Panc1 (cell line): ENCODE measurements at regions not wholly inside any gene's neighbourhood (a gene's known extent, or its start where the extent isn't known, plus 50 kb on each side); places are given as distances from the start of the nearest gene placed in this dataset.
"Not testable (repeated sequence)": the region's sequence is repeated elsewhere in the genome, so short reads cannot be mapped to it uniquely, and the experiment has no call there.

Source experiments
- ATAC-seq: fragments of 200-7000 bp; cut with Tn5 transposase; 2 replicates; pipeline ENCODE4 v1.9.1; 2020; ENCODE audit warnings: mild to moderate bottlenecking, moderate library complexity
- BruUV-seq: library from RNA; stranded (reverse); fragments of 400-500 nt; replicated peaks from 2 replicates; lab custom pipeline; 2021; lab: Mats Ljungman, UMichigan
- CTCF ChIA-PET: fragments of 300-600 bp; sonication (Branson Sonifier 250); formaldehyde crosslinking; loops from one replicate; lab custom pipeline; 2022; ENCODE audit warnings: antibody characterized with exemption; lab: Charles Lee
- POLR2A ChIA-PET: fragments of 300-600 bp; sonication (Branson Sonifier 250); formaldehyde crosslinking; loops from one replicate; lab custom pipeline; 2022; ENCODE audit warnings: antibody characterized with exemption; lab: Charles Lee
- DNase-seq: peaks from one replicate; pipeline ENCODE4 v3.0.0-alpha.2; 2010; ENCODE audit warnings: low read depth, low spot score
- H3K27ac ChIP-seq: 2 replicates; pipeline ENCODE4 v1.5.1; 2011; ENCODE audit warnings: mild to moderate bottlenecking, low read length, inconsistent platforms
- H3K27me3 ChIP-seq: fragments of 200-500 bp; sonication (Bioruptor generic); 2 replicates; pipeline ENCODE4 v1.6.0; 2014; ENCODE audit warnings: low read length, inconsistent platforms; ENCODE audit not compliant: control insufficient read depth, insufficient read depth
- H3K36me3 ChIP-seq: fragments of 200-500 bp; sonication (Bioruptor generic); 2 replicates; pipeline ENCODE4 v1.5.1; 2014; ENCODE audit warnings: inconsistent platforms, mild to moderate bottlenecking, low read length, moderate library complexity; ENCODE audit not compliant: control insufficient read depth, insufficient read depth
- H3K4me1 ChIP-seq: 2 replicates; pipeline ENCODE4 v1.5.1; 2011; ENCODE audit warnings: inconsistent platforms, mild to moderate bottlenecking, low read length, moderate library complexity; ENCODE audit not compliant: control insufficient read depth, insufficient read depth
- H3K4me3 ChIP-seq, 2 experiments: 2 replicates each; pipeline ENCODE4 v1.5.1; 2011 to 2012; ENCODE audit warnings: low read depth in 2 of 2, low read length in 2 of 2, mild to moderate bottlenecking in 2 of 2, inconsistent platforms in 1 of 2, moderate library complexity in 1 of 2
- H3K9me3 ChIP-seq: fragments of 200-500 bp; sonication (Bioruptor generic); 2 replicates; pipeline ENCODE4 v1.5.1; 2014; ENCODE audit warnings: low read depth, mild to moderate bottlenecking, inconsistent platforms, low read length, moderate library complexity; ENCODE audit not compliant: control insufficient read depth, insufficient read depth
- SIN3A ChIP-seq: IDR thresholded peaks from 2 replicates; pipeline ENCODE4 v1.6.1; 2012; ENCODE audit warnings: low read depth, mild to moderate bottlenecking, low read length, moderate library complexity, borderline replicate concordance; ENCODE audit not compliant: insufficient read depth
- TCF7L2 ChIP-seq: IDR thresholded peaks from 2 replicates; pipeline ENCODE4 v1.6.1; 2011; ENCODE audit warnings: mild to moderate bottlenecking, low read depth, low read length, inconsistent platforms
- in situ Hi-C: cut with HindIII; loops from 2 replicates; pipeline ENCODE4 v1.10.0; 2016; ENCODE audit warnings: low sequenced_read_pairs, low pct_unique_long_range_greater_than_20kb
- intact Hi-C: fragments of 100-400 bp; cut with micrococcal nuclease; formaldehyde crosslinking; loops from one replicate; pipeline ENCODE4 v1.10.0; 2022; ENCODE audit not compliant: unreplicated experiment
- TF ChIP-seq, protein P1 (sequence below): fragments of 450-650 bp; IDR thresholded peaks from 2 replicates; pipeline ENCODE4 v1.5.1; 2017; ENCODE audit warnings: mild to moderate bottlenecking
- TF ChIP-seq, protein P2 (sequence below), 2 experiments: IDR thresholded peaks; 2 replicates each; pipeline ENCODE4 v1.6.1; 2011 to 2012; ENCODE audit warnings: low read depth in 2 of 2, control low read depth in 1 of 2, low read length in 1 of 2, mild to moderate bottlenecking in 1 of 2, moderate library complexity in 1 of 2; ENCODE audit not compliant: insufficient read depth in 1 of 2

DNA sequence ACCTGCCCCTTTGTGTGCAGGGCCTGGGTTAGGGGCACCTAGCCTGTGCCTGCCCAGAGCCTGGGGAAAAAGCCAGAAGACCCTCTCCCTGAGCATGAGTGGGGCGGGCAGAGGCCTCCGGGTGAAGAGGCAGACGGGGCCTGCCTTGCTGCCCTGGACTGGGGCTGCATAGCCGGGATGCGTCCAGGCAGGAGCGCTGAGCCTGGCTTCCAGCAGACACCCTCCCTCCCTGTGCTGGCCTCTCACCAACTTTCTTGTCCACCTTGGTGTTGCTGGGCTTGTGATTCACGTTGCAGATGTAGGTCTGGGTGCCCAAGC is 216.1 kb downstream of the TMEM121 start:
- in situ Hi-C loops, result no loop called here
- intact Hi-C loops, result no loop called here
- POLR2A ChIA-PET, result no interaction called here
- DNase-seq (no peak), ATAC-seq (no peak)
- Histone ChIP-seq H3K9me3 (no peaks in the 10 kb centered on the region), H3K4me3 (no peak overlapping the region), H3K4me1 (no peaks in the 10 kb centered on the region), H3K27ac (no peak overlapping the region), H3K27me3 (no peaks in the 10 kb centered on the region), H3K36me3 (no peaks in the 10 kb centered on the region)
- no TSS peak for BruUV-seq
- TF ChIP-seq TCF7L2, result no peak
- TF ChIP-seq, protein P1, sequence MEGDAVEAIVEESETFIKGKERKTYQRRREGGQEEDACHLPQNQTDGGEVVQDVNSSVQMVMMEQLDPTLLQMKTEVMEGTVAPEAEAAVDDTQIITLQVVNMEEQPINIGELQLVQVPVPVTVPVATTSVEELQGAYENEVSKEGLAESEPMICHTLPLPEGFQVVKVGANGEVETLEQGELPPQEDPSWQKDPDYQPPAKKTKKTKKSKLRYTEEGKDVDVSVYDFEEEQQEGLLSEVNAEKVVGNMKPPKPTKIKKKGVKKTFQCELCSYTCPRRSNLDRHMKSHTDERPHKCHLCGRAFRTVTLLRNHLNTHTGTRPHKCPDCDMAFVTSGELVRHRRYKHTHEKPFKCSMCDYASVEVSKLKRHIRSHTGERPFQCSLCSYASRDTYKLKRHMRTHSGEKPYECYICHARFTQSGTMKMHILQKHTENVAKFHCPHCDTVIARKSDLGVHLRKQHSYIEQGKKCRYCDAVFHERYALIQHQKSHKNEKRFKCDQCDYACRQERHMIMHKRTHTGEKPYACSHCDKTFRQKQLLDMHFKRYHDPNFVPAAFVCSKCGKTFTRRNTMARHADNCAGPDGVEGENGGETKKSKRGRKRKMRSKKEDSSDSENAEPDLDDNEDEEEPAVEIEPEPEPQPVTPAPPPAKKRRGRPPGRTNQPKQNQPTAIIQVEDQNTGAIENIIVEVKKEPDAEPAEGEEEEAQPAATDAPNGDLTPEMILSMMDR, result no peak
- CTCF ChIA-PET, result no interaction called here

DNA sequence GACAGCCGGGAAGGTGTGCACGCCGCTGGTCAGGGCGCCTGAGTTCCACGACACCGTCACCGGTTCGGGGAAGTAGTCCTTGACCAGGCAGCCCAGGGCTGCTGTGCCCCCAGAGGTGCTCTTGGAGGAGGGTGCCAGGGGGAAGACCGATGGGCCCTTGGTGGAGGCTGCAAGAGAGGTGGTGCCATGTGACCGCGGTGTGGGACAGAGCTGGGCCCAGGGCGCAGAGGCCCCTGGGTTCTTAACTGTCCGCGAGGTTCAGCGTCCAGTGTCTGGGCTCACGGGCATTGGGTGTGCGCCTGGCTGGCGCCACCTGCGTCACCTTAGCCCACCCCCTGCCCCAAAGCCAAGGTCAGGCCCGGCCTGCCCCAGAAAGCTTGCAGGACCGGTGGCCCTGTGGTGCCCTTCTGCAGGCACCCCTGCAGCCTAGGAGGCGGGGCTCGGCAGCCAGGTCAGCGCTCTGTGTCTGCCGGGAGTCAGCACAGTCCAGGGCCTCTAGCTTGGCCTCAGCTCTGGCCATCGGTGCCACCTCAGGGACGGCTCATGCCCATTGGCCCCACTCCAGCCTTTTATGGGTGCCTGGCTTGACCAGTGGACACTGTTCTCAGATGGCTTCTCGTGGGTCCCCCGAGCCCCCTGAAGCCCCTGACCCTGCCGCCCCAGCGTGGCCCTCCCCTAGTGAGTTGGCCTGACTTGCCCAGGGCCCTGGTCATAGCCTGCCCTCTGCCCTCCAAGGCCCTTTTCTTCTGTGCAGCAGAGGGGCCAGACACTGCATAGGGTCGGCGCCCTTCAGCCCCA is 216.7 kb downstream of the TMEM121 start:
- peak; percentile 69 for ATAC-seq
- in situ Hi-C loops, BruUV-seq, H3K27me3 ChIP-seq, H3K9me3 ChIP-seq, H3K27ac ChIP-seq, H3K4me1 ChIP-seq, DNase-seq, intact Hi-C loops, CTCF ChIA-PET, H3K4me3 ChIP-seq, POLR2A ChIA-PET, H3K36me3 ChIP-seq: not testable (repeated sequence)

DNA sequence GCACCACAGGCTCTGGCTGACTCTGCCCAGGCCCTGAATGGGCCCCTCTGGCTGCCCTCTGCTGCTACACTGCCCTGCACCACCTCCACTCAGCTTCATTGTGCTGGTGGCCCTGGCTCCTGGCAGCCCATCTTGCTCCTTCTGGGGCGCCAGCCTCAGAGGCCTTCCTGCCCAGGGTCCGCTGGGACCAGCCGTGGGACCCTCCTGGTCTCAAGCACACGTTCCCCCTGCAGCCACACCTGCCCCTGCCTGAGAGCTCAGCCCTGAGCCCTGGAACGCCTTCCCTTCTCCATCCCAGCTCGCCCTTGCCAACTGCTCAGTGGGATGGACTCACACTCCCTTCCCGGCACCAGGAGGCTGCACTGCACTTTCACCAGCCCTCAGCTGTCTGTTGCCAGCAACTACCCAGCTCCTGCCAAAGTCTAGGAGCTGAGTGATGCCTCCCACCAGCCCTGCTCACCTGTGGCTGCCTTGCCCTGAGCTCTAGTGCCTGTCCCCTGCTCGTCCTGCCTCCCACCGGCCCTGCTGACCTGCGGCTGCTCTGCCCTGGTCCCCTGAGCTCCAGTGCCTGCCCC is 217.9 kb downstream of the TMEM121 start:
- H3K9me3 ChIP-seq, CTCF ChIA-PET, H3K4me1 ChIP-seq, in situ Hi-C loops, BruUV-seq, DNase-seq, H3K27me3 ChIP-seq, H3K27ac ChIP-seq, intact Hi-C loops, H3K4me3 ChIP-seq, POLR2A ChIA-PET, H3K36me3 ChIP-seq: not testable (repeated sequence)
- ATAC-seq, result peak; percentile 57; the same call in 1 of the 2 replicates

DNA sequence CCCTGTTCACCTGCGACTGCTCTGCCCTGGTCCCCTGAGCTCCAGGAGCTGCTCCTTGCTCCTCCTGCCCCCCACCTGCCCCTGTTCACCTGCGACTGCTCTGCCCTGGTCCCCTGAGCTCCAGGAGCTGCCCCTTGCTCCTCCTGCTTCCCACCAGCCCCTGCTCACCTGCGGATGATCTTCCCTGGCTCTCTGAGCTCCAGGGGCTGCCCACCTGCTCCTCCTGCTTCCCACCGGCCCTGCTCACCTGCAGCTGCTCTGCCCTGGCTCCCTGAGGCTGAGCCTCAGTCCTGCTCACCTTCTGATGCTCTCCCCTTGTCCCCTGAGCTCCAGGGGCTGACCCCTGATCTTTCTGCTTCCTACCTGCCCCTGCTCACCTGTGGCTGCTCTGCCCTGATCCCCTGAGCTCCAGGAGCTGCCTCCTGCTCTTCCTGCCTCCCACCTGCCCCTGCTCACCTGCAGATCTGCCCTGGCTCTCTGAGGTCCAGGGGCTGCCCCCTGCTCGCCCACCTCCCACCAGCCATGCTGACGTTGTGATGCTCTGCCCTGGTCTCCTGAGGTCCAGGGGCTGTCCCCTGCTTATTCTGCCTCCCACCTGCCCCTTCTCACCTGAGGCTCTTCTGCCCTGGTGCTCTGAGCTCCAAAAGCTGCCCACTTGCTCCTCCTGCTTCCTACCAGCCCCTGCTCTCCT is 219.2 kb downstream of the TMEM121 start:
- DNase-seq (no peak), ATAC-seq (no peak)
- Histone ChIP-seq H3K4me3 (no peak overlapping the region), H3K27ac (no peak overlapping the region), H3K4me1 (no peaks in the 10 kb centered on the region), H3K36me3 (no peaks in the 10 kb centered on the region), H3K9me3 (no peaks in the 10 kb centered on the region), H3K27me3 (no peaks in the 10 kb centered on the region)
- in situ Hi-C loops, result no loop called here
- intact Hi-C loops, result no loop called here
- ChIA-PET POLR2A (no interaction called here), CTCF (no interaction called here)
- TF ChIP-seq TCF7L2 (no peak), SIN3A (no peak)
- TF ChIP-seq, protein P1, result no peak
- TF ChIP-seq, protein P2, sequence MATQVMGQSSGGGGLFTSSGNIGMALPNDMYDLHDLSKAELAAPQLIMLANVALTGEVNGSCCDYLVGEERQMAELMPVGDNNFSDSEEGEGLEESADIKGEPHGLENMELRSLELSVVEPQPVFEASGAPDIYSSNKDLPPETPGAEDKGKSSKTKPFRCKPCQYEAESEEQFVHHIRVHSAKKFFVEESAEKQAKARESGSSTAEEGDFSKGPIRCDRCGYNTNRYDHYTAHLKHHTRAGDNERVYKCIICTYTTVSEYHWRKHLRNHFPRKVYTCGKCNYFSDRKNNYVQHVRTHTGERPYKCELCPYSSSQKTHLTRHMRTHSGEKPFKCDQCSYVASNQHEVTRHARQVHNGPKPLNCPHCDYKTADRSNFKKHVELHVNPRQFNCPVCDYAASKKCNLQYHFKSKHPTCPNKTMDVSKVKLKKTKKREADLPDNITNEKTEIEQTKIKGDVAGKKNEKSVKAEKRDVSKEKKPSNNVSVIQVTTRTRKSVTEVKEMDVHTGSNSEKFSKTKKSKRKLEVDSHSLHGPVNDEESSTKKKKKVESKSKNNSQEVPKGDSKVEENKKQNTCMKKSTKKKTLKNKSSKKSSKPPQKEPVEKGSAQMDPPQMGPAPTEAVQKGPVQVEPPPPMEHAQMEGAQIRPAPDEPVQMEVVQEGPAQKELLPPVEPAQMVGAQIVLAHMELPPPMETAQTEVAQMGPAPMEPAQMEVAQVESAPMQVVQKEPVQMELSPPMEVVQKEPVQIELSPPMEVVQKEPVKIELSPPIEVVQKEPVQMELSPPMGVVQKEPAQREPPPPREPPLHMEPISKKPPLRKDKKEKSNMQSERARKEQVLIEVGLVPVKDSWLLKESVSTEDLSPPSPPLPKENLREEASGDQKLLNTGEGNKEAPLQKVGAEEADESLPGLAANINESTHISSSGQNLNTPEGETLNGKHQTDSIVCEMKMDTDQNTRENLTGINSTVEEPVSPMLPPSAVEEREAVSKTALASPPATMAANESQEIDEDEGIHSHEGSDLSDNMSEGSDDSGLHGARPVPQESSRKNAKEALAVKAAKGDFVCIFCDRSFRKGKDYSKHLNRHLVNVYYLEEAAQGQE (IDR thresholded peaks at IDR 0.05; ENCODE audit: insufficient read depth in 1 of 2, low read depth in 2 of 2, low read length in 1 of 2), result no peak
- no TSS peak for BruUV-seq
